ENCODE measurements at regions not wholly inside any gene's neighbourhood (a gene's known extent, or its start where the extent isn't known, plus 50 kb on each side); places are given as distances from the start of the nearest gene placed in this dataset.

DNA sequence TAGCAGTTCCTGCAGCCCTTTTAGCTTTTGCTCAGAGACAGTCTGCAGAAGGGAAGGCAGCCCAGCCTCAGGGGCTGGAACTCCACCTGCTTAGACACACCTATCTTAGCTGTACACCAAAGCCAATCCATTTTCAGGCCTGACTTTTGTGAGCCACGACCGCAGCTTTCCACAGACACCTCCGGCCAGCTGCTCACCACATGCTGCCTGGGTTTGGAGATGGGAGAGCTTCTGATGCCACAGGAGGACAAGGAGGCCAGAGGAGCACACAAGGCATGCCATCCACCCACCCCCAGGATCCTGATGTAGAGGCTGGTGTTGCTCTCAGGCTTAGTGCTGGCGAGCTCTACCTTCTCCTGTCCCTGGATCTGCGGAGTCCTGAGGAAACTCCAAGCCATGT lies 141.8 kb upstream of the NALF2 start:
- no TSS peak for BruUV-seq (replicated peaks)
- Histone ChIP-seq H3K9me3 (ENCODE audit: insufficient read depth, low read depth) (no peaks in the 10 kb centered on the region), H3K4me1 (replicated peaks; ENCODE audit: insufficient read depth) (no peaks in the 10 kb centered on the region), H3K36me3 (ENCODE audit: low read depth) (no peaks in the 10 kb centered on the region), H2AFZ (no peak overlapping the region), H3F3A (ENCODE audit: insufficient read depth, low read depth) (no peaks in the 10 kb centered on the region), H3K9me2 (ENCODE audit: insufficient read depth) (no peaks in the 10 kb centered on the region), H3K4me2 (no peak overlapping the region), H4K20me1 (ENCODE audit: insufficient read depth) (no peaks in the 10 kb centered on the region), H3K4me3 (no peak overlapping the region), H3K27me3 (ENCODE audit: insufficient read depth, low read depth) (no peaks in the 10 kb centered on the region), H3K27ac (no peak overlapping the region), H3K79me2 (ENCODE audit: low read depth) (no peaks in the 10 kb centered on the region)
- DNase-seq, result no peak
- TF ChIP-seq, protein P1, sequence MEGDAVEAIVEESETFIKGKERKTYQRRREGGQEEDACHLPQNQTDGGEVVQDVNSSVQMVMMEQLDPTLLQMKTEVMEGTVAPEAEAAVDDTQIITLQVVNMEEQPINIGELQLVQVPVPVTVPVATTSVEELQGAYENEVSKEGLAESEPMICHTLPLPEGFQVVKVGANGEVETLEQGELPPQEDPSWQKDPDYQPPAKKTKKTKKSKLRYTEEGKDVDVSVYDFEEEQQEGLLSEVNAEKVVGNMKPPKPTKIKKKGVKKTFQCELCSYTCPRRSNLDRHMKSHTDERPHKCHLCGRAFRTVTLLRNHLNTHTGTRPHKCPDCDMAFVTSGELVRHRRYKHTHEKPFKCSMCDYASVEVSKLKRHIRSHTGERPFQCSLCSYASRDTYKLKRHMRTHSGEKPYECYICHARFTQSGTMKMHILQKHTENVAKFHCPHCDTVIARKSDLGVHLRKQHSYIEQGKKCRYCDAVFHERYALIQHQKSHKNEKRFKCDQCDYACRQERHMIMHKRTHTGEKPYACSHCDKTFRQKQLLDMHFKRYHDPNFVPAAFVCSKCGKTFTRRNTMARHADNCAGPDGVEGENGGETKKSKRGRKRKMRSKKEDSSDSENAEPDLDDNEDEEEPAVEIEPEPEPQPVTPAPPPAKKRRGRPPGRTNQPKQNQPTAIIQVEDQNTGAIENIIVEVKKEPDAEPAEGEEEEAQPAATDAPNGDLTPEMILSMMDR (conservative IDR thresholded peaks at IDR 0.05), result no peak
- no peak for TF ChIP-seq EZH2 (IDR thresholded peaks at IDR 0.05; ENCODE audit: low read depth)
- POLR2A ChIA-PET (ENCODE audit: unreplicated experiment), result no interaction called here
- intact Hi-C loops (cut with micrococcal nuclease; ENCODE audit: unreplicated experiment), result no loop called here
- CTCF ChIA-PET, result no interaction called here

- no peak overlapping the region for H3K4me3 ChIP-seq
- H4K20me1 ChIP-seq (ENCODE audit: insufficient read depth), result no peaks in the 10 kb centered on the region
- no peak overlapping the region for H3K4me2 ChIP-seq
- intact Hi-C loops (cut with micrococcal nuclease; ENCODE audit: unreplicated experiment), result no loop called here
- H3K9me3 ChIP-seq (ENCODE audit: insufficient read depth, low read depth), result no peaks in the 10 kb centered on the region
- no peaks in the 10 kb centered on the region for H3K4me1 ChIP-seq (replicated peaks; ENCODE audit: insufficient read depth)
- ChIA-PET CTCF (no interaction called here), POLR2A (ENCODE audit: unreplicated experiment) (no interaction called here)
- H3K79me2 ChIP-seq (ENCODE audit: low read depth), result no peaks in the 10 kb centered on the region
- no peaks in the 10 kb centered on the region for H3K9me2 ChIP-seq (ENCODE audit: insufficient read depth)
- BruUV-seq (replicated peaks), result no TSS peak
- no peak for DNase-seq
- H2AFZ ChIP-seq, result no peak overlapping the region
- H3K27me3 ChIP-seq (ENCODE audit: insufficient read depth, low read depth), result no peaks in the 10 kb centered on the region
- TF ChIP-seq, protein P1 (conservative IDR thresholded peaks at IDR 0.05), result no peak
- no peak for TF ChIP-seq EZH2 (IDR thresholded peaks at IDR 0.05; ENCODE audit: low read depth)
- H3K27ac ChIP-seq, result no peak overlapping the region
- H3F3A ChIP-seq (ENCODE audit: insufficient read depth, low read depth), result no peaks in the 10 kb centered on the region
- H3K36me3 ChIP-seq (ENCODE audit: low read depth), result no peaks in the 10 kb centered on the region
These were observed 142.7 kb upstream of the NALF2 start for GRCh38 chrX:69361311-69361845.

DNA sequence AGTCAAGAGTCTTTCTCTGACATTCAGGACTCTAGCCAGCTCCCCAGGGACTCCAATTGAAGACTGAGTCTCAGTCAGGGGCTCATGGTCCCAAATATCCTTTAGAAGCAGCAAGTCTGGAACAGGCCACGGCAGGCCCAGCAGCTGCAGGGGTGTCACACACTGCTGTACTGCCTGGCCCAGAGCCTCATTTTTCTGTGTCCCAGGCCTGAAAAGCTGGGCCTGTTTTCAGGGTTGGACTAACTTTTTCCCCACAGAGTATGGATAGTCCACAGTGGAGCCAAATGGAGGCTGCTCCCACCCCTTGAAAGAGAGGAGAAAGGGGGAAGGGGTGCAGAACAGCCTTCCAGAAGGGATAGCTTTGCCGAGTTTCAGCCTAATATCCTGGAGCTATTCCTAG lies 146.8 kb upstream of the NALF2 start:
- H3K27ac ChIP-seq, result no peak overlapping the region
- H3K4me1 ChIP-seq (replicated peaks; ENCODE audit: insufficient read depth), result no peaks in the 10 kb centered on the region
- H4K20me1 ChIP-seq (ENCODE audit: insufficient read depth), result no peaks in the 10 kb centered on the region
- CTCF ChIA-PET, result no interaction called here
- no peaks in the 10 kb centered on the region for H3K9me3 ChIP-seq (ENCODE audit: insufficient read depth, low read depth)
- intact Hi-C loops (cut with micrococcal nuclease; ENCODE audit: unreplicated experiment), result no loop called here
- H2AFZ ChIP-seq, result no peak overlapping the region
- TF ChIP-seq EZH2 (IDR thresholded peaks at IDR 0.05; ENCODE audit: low read depth), result no peak
- TF ChIP-seq, protein P1 (conservative IDR thresholded peaks at IDR 0.05), result no peak
- H3K4me2 ChIP-seq, result no peak overlapping the region
- H3K4me3 ChIP-seq, result no peak overlapping the region
- H3F3A ChIP-seq (ENCODE audit: insufficient read depth, low read depth), result no peaks in the 10 kb centered on the region
- H3K79me2 ChIP-seq (ENCODE audit: low read depth), result no peaks in the 10 kb centered on the region
- H3K36me3 ChIP-seq (ENCODE audit: low read depth), result no peaks in the 10 kb centered on the region
- no TSS peak for BruUV-seq (replicated peaks)
- DNase-seq, result no peak
- no peaks in the 10 kb centered on the region for H3K9me2 ChIP-seq (ENCODE audit: insufficient read depth)
- no peaks in the 10 kb centered on the region for H3K27me3 ChIP-seq (ENCODE audit: insufficient read depth, low read depth)
- POLR2A ChIA-PET (ENCODE audit: unreplicated experiment), result no interaction called here

Data from PC-9 (cell line).